HAP-1 (cell line): ENCODE measurements at regions not wholly inside any gene's neighbourhood (a gene's known extent, or its start where the extent isn't known, plus 50 kb on each side); places are given as distances from the start of the nearest gene placed in this dataset.
"Not testable (repeated sequence)": the region's sequence is repeated elsewhere in the genome, so short reads cannot be mapped to it uniquely, and the experiment has no call there.

Experiments
- DNase-seq, 2 experiments: peaks; one replicate each; pipeline ENCODE4 v3.0.0-alpha.2; 2016 to 2020; ENCODE audit warnings: low spot score in 2 of 2
- H3K27me3 ChIP-seq: fragments of 250-450 bp; sonication (Bioruptor Pico); 2 replicates; pipeline ENCODE4 v1.5.1; 2020; ENCODE audit warnings: low read depth, mild to moderate bottlenecking, moderate library complexity
- H3K36me3 ChIP-seq: fragments of 250-450 bp; sonication (Bioruptor Pico); replicated peaks from 2 replicates; pipeline ENCODE4 v1.5.1; 2020; ENCODE audit warnings: mild to moderate bottlenecking
- H3K4me1 ChIP-seq: fragments of 250-450 bp; sonication (Bioruptor Pico); 2 replicates; pipeline ENCODE4 v1.5.1; 2020; ENCODE audit warnings: mild to moderate bottlenecking
- H3K4me3 ChIP-seq: fragments of 250-450 bp; sonication (Bioruptor Pico); 2 replicates; pipeline ENCODE4 v1.5.1; 2020; ENCODE audit warnings: mild to moderate bottlenecking, moderate library complexity
- H3K9me3 ChIP-seq: fragments of 250-450 bp; sonication (Bioruptor Pico); 2 replicates; pipeline ENCODE4 v1.5.1; 2020; ENCODE audit warnings: mild to moderate bottlenecking, moderate library complexity
- in situ Hi-C: fragments of 300-500 bp; cut with MboI; formaldehyde crosslinking; loops from 3 replicates; pipeline ENCODE4 v1.14.3; 2020; ENCODE audit warnings: low sequenced_read_pairs, inconsistent platforms, mixed read lengths

GRCh38 chr11:23318670-23319069 is 458.4 kb upstream of the CCDC179 start:
- no peaks in the 10 kb centered on the region for H3K9me3 ChIP-seq
- in situ Hi-C loops = no loop called here
- H3K4me3 ChIP-seq = no peak overlapping the region
- no peaks in the 10 kb centered on the region for H3K4me1 ChIP-seq
- no peak for DNase-seq
- no peaks in the 10 kb centered on the region for H3K27me3 ChIP-seq
- H3K36me3 ChIP-seq = no peaks in the 10 kb centered on the region

GRCh38 chr11:23320131-23320530 is 459.9 kb upstream of the CCDC179 start:
- no peak overlapping the region for H3K4me3 ChIP-seq
- in situ Hi-C loops = no loop called here
- H3K27me3 ChIP-seq = no peaks in the 10 kb centered on the region
- no peaks in the 10 kb centered on the region for H3K9me3 ChIP-seq
- H3K4me1 ChIP-seq = no peaks in the 10 kb centered on the region
- no peaks in the 10 kb centered on the region for H3K36me3 ChIP-seq
- no peak for DNase-seq

GRCh38 chr11:23335586-23335985 is 475.3 kb upstream of the CCDC179 start:
- DNase-seq, H3K4me1 ChIP-seq, H3K9me3 ChIP-seq, H3K27me3 ChIP-seq, H3K4me3 ChIP-seq, in situ Hi-C loops, H3K36me3 ChIP-seq: not testable (repeated sequence)

GRCh38 chr11:23336961-23337360 is 476.7 kb upstream of the CCDC179 start:
- H3K36me3 ChIP-seq = no peaks in the 10 kb centered on the region
- no peaks in the 10 kb centered on the region for H3K9me3 ChIP-seq
- H3K27me3 ChIP-seq = no peaks in the 10 kb centered on the region
- H3K4me3 ChIP-seq = no peak overlapping the region
- DNase-seq = no peak
- in situ Hi-C loops = no loop called here
- no peaks in the 10 kb centered on the region for H3K4me1 ChIP-seq

- Histone ChIP-seq H3K36me3 (no peaks in the 10 kb centered on the region), H3K27me3 (no peaks in the 10 kb centered on the region), H3K4me1 (no peaks in the 10 kb centered on the region), H3K4me3 (no peak overlapping the region), H3K9me3 (no peaks in the 10 kb centered on the region)
- no peak for DNase-seq
- in situ Hi-C loops = no loop called here
Measured at GRCh38 chr11:23353611-23354010, 493.3 kb upstream of the CCDC179 start.

- Histone ChIP-seq H3K36me3 (no peaks in the 10 kb centered on the region), H3K27me3 (no peaks in the 10 kb centered on the region), H3K9me3 (no peaks in the 10 kb centered on the region), H3K4me1 (peaks cover 6% of the 10 kb centered on the region), H3K4me3 (no peak overlapping the region)
- peak in 1 of 2 experiments; percentile 50 for DNase-seq
- in situ Hi-C loops = no loop called here
Measured at GRCh38 chr11:23359297-23359696, 499.0 kb upstream of the CCDC179 start.

GRCh38 chr11:23364076-23364475 is 503.8 kb upstream of the CCDC179 start:
- Histone ChIP-seq H3K9me3 (no peaks in the 10 kb centered on the region), H3K36me3 (no peaks in the 10 kb centered on the region), H3K4me1 (peaks cover 3% of the 10 kb centered on the region), H3K27me3 (no peaks in the 10 kb centered on the region), H3K4me3 (no peak overlapping the region)
- in situ Hi-C loops = no loop called here
- DNase-seq = no peak

GRCh38 chr11:23370580-23371275 is 510.5 kb upstream of the CCDC179 start:
- in situ Hi-C loops = no loop called here
- no peak for DNase-seq
- no peaks in the 10 kb centered on the region for H3K27me3 ChIP-seq

GRCh38 chr11:23377909-23378308 is 517.6 kb upstream of the CCDC179 start:
- no peaks in the 10 kb centered on the region for H3K27me3 ChIP-seq
- no peaks in the 10 kb centered on the region for H3K36me3 ChIP-seq
- H3K4me1 ChIP-seq = no peaks in the 10 kb centered on the region
- in situ Hi-C loops = no loop called here
- H3K4me3 ChIP-seq = no peak overlapping the region
- no peak for DNase-seq
- no peaks in the 10 kb centered on the region for H3K9me3 ChIP-seq

More at GRCh38 chr11:23370580-23371275, 510.5 kb upstream of the CCDC179 start:
- Histone ChIP-seq H3K36me3 (no peaks in the 10 kb centered on the region), H3K4me3 (no peak overlapping the region), H3K4me1 (no peaks in the 10 kb centered on the region), H3K9me3 (no peaks in the 10 kb centered on the region)

GRCh38 chr11:23391031-23391430 is 530.8 kb upstream of the CCDC179 start:
- Histone ChIP-seq H3K4me3 (no peak overlapping the region), H3K9me3 (no peaks in the 10 kb centered on the region), H3K4me1 (no peaks in the 10 kb centered on the region), H3K36me3 (no peaks in the 10 kb centered on the region), H3K27me3 (no peaks in the 10 kb centered on the region)
- in situ Hi-C loops = no loop called here
- no peak for DNase-seq

- H3K4me1 ChIP-seq = peaks cover 9% of the 10 kb centered on the region
- no peaks in the 10 kb centered on the region for H3K27me3 ChIP-seq
- in situ Hi-C loops = no loop called here
- H3K36me3 ChIP-seq = no peaks in the 10 kb centered on the region
- DNase-seq = no peak
- H3K9me3 ChIP-seq = no peaks in the 10 kb centered on the region
- no peak overlapping the region for H3K4me3 ChIP-seq
Measured at GRCh38 chr11:23398052-23398451, 537.8 kb upstream of the CCDC179 start.

- in situ Hi-C loops = no loop called here
- DNase-seq = no peak
- no peaks in the 10 kb centered on the region for H3K36me3 ChIP-seq
- no peak overlapping the region for H3K4me3 ChIP-seq
- H3K27me3 ChIP-seq = no peaks in the 10 kb centered on the region
- H3K9me3 ChIP-seq = no peaks in the 10 kb centered on the region
- peaks cover 9% of the 10 kb centered on the region for H3K4me1 ChIP-seq
Measured at GRCh38 chr11:23399995-23400394, 539.7 kb upstream of the CCDC179 start.

GRCh38 chr11:23403210-23404185 is 543.2 kb upstream of the CCDC179 start:
- Histone ChIP-seq H3K9me3 (no peaks in the 10 kb centered on the region), H3K4me3 (no peak overlapping the region), H3K4me1 (no peaks in the 10 kb centered on the region), H3K36me3 (no peaks in the 10 kb centered on the region), H3K27me3 (no peaks in the 10 kb centered on the region)
- no peak for DNase-seq
- in situ Hi-C loops = no loop called here
